ENCODE measurements at regions not wholly inside any gene's neighbourhood (a gene's known extent, or its start where the extent isn't known, plus 50 kb on each side); places are given as distances from the start of the nearest gene placed in this dataset.
"Not testable (repeated sequence)": the region's sequence is repeated elsewhere in the genome, so short reads cannot be mapped to it uniquely, and the experiment has no call there.

- no peak overlapping the region for H3K4me3 ChIP-seq (replicated peaks; ENCODE audit: low read depth, low read length)
- TF ChIP-seq CTCF (IDR thresholded peaks at IDR 0.05; ENCODE audit: low read length, missing control alignments): no peak
- no peak for DNase-seq (ENCODE audit: low read depth)
These were observed 432.1 kb upstream of the DDI1 start for GRCh38 chr11:103604310-103604709.

DNA sequence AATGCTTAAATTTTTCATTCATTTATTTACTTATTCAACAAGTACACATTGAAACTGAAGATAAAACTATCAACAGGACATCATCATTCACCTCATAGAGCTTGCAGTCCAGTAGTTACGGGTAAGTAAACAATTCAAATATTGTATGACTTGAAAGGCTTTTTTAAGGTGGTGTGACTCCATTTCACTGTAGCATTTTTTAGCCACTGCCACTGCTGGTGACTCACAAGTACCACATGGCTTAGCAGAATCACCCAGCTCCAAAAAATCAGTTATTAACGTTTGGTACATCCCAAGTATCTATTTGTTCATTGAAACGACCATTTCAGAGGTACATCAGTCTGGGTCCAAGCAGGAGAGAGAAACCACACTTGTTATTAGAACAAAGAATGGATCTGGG, 427.9 kb upstream of the DDI1 start:
- no peak for TF ChIP-seq CTCF (IDR thresholded peaks at IDR 0.05; ENCODE audit: low read length, missing control alignments)
- no peak overlapping the region for H3K4me3 ChIP-seq (replicated peaks; ENCODE audit: low read depth, low read length)

GRCh38 chr11:103609117-103610066, 427.0 kb upstream of the DDI1 start:
- DNase-seq (ENCODE audit: low read depth): peak; percentile 96
- peak; percentile 92 for TF ChIP-seq CTCF (IDR thresholded peaks at IDR 0.05; ENCODE audit: low read length, missing control alignments)
- H3K4me3 ChIP-seq (replicated peaks; ENCODE audit: low read depth, low read length): no peak overlapping the region

More for the DNA sequence above, 427.9 kb upstream of the DDI1 start:
- DNase-seq (ENCODE audit: low read depth): peak; percentile 47

DNA sequence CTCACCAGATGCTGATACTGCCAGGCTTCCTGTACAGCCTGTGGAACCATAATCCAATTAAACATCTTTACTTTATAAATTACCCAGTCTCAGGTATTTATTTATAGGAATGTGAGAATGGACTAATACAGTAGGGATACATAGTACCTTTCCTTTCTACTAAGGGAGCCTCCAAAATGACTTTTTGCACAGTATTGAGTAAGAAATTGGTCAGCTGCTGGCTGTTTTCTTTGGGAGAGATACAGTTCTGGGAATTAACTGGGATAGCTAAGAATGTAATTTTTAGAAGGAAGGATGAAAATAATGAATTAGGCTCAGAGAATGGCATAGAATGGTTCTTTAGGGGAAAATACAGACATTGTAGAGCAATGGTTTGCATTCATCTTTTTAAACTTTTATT, 426.0 kb upstream of the DDI1 start:
- no peak for TF ChIP-seq CTCF (IDR thresholded peaks at IDR 0.05; ENCODE audit: low read length, missing control alignments)
- no peak for DNase-seq (ENCODE audit: low read depth)
- H3K4me3 ChIP-seq (replicated peaks; ENCODE audit: low read depth, low read length): no peak overlapping the region

GRCh38 chr11:103611526-103612260, 424.7 kb upstream of the DDI1 start:
- H3K4me3 ChIP-seq (replicated peaks; ENCODE audit: low read depth, low read length); DNase-seq (ENCODE audit: low read depth): not testable (repeated sequence)

GRCh38 chr11:103612451-103612850, 424.0 kb upstream of the DDI1 start:
- DNase-seq (ENCODE audit: low read depth); H3K4me3 ChIP-seq (replicated peaks; ENCODE audit: low read depth, low read length): not testable (repeated sequence)

DNA sequence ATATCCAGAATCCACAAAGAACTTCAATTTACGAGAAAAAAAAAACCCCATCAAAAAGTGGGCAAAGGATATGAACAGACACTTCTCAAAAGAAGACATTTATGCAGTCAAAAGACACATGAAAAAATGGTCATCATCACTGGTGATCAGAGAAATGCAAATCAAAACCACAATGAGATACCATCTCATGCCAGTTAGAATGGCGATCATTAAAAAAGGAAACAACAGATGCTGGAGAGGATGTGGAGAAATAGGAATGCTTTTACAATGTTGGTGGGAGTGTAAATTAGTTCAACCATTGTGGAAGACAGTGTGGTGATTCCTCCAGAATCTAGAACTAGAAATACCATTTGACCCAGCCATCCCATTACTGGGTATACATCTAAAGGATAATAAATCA, 419.9 kb upstream of the DDI1 start:
- DNase-seq (ENCODE audit: low read depth); H3K4me3 ChIP-seq (replicated peaks; ENCODE audit: low read depth, low read length): not testable (repeated sequence)

GRCh38 chr11:103618528-103618927, 417.9 kb upstream of the DDI1 start:
- DNase-seq (ENCODE audit: low read depth): peak; percentile 54
- H3K4me3 ChIP-seq (replicated peaks; ENCODE audit: low read depth, low read length): no peak overlapping the region
- TF ChIP-seq CTCF (IDR thresholded peaks at IDR 0.05; ENCODE audit: low read length, missing control alignments): no peak
